ENCODE measurements at regions not wholly inside any gene's neighbourhood (a gene's known extent, or its start where the extent isn't known, plus 50 kb on each side); places are given as distances from the start of the nearest gene placed in this dataset.

DNA sequence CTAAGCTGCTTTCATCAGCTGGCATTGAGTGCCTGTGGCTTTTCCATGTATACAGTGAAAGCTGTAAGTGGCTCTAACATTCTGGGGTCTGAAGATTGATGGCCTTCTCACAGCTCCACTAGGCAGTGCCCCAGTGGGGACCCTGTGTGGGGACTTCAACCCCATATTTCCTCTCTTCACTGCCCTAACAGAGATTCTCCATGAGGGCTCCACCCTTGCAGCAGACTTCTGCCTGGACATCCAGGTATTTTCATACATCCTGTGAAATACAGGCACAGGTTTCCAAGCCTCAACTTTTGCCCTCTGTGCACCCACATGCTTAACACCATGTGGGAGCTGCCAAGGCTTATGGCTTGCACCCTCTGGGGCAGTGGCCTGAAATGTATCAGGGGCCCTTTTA is 188.2 kb upstream of the SYT4 start:
- no peak for DNase-seq (ENCODE audit: extremely low read depth in 1 of 11, low read depth in 9 of 11, low spot score in 4 of 11)

DNA sequence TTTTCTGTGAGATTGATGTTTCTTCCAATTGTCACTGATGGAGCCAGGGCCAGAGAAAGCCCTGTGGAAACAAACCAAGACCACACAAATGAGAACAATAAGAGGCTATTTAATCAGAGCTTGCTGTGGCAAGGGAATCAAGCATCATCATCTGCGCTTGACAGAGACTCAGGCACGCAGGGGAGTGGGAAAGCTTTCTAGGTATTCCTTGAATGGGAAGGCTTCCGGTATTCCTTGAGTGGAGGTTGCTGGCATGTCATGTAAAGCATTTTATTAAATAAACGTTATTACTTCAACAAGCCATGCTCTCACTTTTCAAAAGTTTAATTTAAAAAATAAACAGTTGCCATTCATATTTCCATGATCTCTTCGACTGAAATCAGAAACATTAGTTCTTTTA is 194.6 kb upstream of the SYT4 start:
- no peak for DNase-seq (ENCODE audit: extremely low read depth in 1 of 11, low read depth in 9 of 11, low spot score in 4 of 11)

DNA sequence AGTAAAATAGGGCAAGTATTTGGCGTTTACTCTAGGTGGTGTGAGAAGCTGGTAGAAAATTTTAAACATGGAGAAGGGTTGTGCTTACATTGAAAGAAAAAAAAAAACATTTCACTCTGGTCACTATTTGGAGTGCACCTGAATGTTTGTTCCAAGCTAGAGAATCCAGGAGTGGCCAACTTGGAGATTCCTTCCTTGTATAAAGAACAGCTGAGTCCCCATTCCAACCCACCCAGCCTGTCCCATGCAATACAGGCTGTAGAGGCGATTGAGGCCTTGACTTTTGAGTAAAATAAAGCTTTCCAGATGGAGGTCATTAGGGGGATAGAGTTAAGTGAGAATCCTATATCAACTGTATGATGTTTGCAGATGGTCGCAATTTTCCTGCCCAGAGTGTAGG is 203.8 kb upstream of the SYT4 start:
- no peak for DNase-seq (ENCODE audit: extremely low read depth in 1 of 11, low read depth in 9 of 11, low spot score in 4 of 11)

DNA sequence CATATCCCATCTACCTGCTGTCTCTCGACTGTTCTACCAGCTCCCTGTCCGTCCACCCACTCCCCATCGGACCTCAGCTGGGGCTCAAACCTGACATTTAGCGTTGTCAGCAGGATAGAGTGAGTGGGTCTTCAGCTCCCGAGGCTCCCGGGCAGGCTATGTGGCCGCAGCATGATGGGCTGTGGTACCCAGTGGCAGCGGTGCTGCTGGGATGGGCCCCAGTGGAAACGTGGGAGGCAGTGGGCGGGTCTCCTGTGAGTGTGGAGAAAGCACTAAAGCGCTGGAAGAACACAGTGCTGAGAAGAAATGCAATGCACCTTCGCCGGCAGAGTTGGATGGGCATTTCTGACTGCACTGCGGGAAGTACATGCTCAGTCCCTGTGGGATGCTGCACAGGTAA is 204.8 kb upstream of the SYT4 start:
- DNase-seq (ENCODE audit: extremely low read depth in 1 of 11, low read depth in 9 of 11, low spot score in 4 of 11) = no peak

DNA sequence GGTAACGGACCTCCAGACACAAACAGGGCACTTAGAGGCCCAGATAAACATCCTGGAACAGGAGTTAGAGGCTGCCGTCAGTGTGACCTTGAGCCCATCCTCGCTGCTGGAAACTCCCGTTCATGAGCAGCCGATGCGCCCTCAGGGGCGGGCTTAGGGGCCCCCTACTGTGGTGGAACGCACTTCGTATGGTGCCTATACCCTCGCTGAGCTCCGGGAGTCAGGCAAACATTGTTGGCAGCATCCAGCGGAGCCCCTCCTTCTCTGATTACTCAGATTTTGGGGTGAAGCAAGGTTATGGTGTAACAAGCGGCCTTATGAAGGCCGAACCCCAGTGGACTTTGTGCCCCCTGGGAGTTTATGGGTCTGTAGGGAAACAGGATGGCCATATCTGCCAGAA is 205.3 kb upstream of the SYT4 start:
- no peak for DNase-seq (ENCODE audit: extremely low read depth in 1 of 11, low read depth in 9 of 11, low spot score in 4 of 11)

DNA sequence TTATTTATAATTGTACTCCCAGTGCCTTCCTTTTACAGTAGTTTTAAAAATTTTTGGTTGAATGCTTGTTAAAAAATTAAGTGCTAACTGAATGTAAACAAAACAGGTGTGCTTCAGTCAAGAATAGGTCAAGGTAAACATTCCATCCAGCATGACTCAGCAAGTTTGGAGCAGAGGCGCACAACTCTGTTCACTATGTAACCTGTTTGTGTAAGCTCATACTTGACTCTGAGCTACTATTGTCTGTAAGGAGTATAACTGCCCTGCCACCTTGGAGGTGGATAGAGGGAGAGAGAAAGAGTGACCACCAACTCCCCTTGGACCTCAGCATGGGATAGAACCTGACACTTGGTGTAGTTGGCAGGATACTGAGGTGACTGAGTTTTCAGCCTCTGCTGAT is 207.4 kb upstream of the SYT4 start:
- DNase-seq (ENCODE audit: extremely low read depth in 1 of 11, low read depth in 9 of 11, low spot score in 4 of 11) = no peak

DNA sequence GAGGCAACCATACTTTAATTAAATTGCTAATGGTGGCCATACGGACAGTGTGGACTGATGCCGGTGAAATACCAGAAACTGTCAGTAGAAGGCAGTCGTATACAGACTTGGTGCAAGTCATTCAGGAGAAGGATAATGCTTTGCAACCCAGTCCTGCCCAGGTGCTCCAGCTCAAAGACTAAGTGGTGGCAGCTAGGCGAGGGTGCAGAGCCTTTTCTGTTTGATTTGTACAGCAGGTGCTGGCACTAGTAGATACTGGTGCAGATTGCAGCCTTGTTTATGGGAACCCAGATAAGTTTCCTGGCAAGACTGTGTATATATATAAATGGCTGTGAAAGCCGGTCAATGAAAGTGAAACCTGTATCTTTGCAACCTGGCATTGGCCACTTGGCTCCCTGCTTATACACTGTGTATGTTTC is 208.3 kb upstream of the SYT4 start:
- no peak for DNase-seq (ENCODE audit: extremely low read depth in 1 of 11, low read depth in 9 of 11, low spot score in 4 of 11)

DNA sequence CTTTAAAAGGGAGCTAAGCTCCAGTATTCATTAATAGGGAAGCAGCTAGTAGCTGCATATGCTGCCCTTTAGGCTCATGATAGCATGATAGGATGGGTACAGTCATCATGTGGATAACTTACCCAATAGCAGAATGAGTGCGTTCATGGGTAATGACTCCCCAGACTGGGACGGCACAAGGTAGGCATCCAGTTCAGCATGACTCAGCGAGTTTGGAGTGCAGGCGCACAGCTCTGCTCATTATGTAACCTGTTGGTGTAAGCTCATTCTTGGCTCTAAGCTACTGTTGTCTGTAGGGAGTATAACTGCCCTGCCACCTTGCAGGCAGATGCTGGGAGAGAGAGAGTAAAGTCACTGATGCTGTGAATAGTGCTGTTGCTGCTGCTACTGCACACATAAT is 209.2 kb upstream of the SYT4 start:
- DNase-seq (ENCODE audit: extremely low read depth in 1 of 11, low read depth in 9 of 11, low spot score in 4 of 11) = peak in 2 of 11 donors; percentile 2 to 7

DNA sequence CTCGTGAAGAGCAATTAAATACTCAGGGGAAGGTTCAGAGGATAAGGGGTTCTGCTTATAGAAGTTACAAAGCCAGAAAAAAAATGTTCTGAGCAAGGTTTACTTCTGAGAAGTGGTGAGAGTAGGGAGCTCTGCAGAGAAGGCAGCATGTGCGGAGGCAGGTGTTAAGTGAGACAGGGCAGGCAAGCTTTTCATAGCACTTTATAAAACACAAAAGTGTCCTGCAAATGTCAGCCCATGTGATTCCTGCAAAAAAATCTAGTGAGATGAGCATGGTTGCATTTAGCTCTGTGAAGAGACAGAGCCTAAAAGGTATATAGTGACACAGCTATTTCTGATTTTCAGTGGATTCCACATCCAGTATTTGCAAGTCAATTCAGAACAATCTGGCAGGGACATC is 223.8 kb upstream of the SYT4 start:
- DNase-seq (ENCODE audit: extremely low read depth in 1 of 11, low read depth in 9 of 11, low spot score in 4 of 11) = no peak

DNA sequence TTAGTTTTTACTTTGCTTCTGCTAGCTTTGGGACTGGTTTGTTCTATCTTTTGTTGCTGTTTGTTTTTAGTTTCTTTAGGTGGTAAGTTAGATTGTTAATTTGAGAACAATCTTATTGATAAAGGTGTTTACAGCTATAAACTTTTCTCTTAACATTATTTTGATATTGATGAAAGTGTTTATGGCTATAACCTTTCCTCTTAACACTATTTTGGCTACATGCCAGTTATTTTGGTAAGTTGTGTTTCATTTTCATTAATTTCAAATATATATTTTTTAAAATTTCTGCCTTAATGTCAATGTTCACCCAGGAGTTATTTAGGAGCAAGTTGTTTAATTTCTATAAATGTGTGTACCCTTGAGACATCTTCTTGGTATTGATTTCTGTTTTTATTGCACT is 229.6 kb upstream of the SYT4 start:
- DNase-seq (ENCODE audit: extremely low read depth in 1 of 11, low read depth in 9 of 11, low spot score in 4 of 11) = no peak

DNA sequence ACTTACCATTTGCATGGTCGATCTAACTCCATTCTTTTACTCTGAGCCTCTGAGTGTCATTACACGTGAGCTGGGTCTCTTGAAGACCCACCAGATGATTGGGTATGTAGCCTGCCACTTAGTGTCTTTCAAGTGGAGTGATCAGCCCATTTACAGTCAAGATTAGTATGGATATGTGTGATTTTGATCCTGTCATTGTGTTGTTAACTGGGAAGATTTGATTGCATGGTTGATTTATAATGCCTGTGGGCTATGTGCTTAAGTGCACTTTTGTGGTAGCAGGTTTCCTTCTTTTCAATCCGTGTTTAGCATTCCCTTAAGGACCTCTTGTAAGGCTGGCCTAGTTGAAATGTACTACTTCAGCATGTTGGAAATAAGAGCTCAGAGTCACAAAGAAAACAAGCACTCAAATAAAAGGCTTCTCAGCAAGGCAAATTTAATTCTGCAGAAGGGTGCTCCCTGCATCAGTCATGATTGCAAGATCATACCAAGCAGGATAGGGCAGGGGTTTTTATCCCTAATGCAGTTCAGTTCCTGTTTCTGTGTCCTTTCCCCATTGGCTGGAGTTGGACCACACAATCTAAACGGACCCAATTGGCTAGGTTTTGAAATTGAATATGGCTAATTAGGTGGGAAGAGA is 230.7 kb upstream of the SYT4 start:
- DNase-seq (ENCODE audit: extremely low read depth in 1 of 11, low read depth in 9 of 11, low spot score in 4 of 11) = no peak

DNA sequence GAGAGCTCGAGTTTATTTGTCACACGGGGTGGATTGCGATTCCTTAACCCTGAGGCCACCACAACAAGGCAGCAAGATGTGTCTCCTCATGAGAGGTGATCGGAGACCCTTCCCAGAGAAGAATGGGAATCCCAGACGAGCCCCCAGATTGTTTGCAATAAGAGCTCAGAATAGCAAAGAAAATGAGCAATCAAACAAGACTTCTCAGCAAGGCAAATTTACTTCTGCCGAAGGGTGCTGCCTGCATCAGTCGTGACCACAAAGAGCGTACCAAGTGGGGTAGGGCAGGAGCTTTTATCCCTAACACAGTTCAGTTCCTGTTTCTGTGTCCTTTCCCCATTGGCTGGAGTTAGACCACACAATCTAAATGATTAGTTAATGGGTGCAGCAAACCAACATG is 237.5 kb upstream of the SYT4 start:
- no peak for DNase-seq (ENCODE audit: extremely low read depth in 1 of 11, low read depth in 9 of 11, low spot score in 4 of 11)

DNA sequence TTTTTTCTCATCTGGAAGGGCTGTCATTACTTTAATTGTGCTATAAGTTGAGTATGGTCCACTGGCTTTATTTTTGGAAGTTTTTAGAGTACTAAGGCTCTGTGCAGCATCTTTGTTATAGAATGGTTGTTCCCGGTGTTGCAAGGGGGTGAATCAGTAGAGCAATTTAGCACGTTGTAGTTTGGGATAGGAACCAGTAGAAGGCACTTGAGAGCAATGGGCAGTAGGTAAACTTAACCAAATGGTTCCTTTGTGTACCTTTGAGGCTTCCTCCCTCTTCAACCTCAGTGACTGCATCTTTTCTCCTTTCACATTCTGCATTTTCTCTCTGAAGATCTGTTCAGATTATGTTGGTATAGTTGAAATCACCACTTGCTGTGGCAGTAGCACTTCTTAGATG is 238.2 kb upstream of the SYT4 start:
- no peak for DNase-seq (ENCODE audit: extremely low read depth in 1 of 11, low read depth in 9 of 11, low spot score in 4 of 11)

DNA sequence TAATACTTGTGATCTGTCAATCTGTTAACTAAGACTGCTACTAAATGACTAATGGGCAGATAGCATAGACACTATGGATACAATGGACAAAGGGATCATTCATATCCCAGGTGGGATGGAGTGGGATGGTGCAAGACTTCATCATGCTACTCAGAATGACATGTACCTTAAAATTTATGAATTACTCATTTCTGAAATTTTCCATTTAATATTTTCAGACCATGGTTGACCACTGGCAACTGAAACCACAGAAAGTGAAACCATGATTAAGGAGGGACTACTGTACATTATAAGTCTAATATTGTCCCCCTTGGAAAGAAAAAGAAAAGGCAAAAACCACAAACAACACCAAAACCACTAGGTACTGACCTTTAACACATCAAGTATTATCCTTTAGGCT is 247.0 kb upstream of the SYT4 start:
- no peak for DNase-seq (ENCODE audit: extremely low read depth in 1 of 11, low read depth in 9 of 11, low spot score in 4 of 11)

DNA sequence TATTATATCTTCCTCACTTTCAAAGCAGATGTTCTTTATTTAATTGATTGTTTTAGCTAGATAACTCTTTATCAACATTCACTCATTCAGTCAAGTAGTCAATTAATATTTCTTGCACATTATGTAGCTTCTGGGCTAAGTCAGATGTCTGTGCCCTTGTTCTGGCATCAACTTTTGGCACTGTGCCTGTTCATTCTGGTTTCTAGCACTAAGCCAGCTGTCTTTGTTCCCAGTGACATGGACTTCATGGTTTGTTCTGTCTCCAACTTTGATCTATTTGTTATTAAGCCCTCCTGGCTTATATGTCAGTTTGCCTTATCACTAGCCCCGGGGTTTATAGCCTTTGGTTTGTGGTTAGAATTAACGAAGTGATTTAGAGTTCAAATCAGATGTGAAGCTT is 247.9 kb upstream of the SYT4 start:
- no peak for DNase-seq (ENCODE audit: extremely low read depth in 1 of 11, low read depth in 9 of 11, low spot score in 4 of 11)

DNA sequence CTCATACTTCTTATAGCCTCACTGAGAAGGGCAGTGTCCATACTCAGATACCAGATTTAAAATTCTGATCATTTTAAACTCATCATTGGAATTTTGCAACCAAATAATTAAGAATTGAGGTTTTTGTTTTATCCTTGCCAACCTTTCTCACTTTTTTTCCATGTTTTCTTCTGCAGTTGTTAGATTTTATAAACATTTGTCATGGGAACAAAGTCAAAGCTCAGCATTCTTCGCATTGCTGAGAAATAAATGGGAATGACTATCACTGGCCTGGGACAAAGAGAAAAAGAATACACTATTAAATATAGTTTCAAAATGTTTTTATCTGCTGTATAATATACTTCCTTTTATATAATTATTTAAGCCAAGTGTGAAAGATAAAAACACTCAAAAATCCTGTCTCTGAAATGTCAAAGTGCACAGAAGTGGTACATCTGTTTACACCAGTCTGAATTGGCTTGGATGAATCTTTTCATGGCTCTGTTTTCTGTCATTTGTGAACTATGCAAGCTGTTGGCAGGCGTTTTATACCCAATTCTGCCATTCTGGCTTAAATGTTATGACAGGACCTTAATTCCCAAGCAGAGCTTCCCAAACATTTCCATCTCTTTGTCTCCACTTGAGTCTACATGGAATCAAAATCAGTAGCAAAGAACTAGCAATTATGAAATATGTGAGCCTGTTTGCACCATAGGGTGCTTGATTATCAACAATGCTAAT is 249.3 kb upstream of the SYT4 start:
- DNase-seq (ENCODE audit: extremely low read depth in 1 of 11, low read depth in 9 of 11, low spot score in 4 of 11) = peak in 1 of 11 donors; percentile 2

DNA sequence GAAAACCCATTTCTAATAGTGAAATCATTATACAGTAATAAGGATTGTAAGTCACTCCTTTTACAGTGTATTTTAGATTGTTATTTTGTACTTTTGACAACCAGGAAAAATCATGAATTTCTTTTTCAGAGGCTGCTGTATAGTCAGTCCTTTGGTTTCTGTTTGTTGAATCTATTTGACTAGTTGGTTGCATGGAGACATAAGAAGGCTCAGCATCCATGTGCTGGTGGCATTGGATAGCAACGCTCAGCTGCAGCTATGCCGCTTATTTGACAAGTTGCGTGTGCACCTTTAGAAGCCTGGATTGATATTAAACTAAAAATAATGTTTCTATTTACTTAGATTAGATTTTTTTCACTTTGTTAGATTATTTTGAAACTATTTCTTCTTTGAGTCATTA is 254.1 kb upstream of the SYT4 start:
- no peak for DNase-seq (ENCODE audit: extremely low read depth in 1 of 11, low read depth in 9 of 11, low spot score in 4 of 11)

DNA sequence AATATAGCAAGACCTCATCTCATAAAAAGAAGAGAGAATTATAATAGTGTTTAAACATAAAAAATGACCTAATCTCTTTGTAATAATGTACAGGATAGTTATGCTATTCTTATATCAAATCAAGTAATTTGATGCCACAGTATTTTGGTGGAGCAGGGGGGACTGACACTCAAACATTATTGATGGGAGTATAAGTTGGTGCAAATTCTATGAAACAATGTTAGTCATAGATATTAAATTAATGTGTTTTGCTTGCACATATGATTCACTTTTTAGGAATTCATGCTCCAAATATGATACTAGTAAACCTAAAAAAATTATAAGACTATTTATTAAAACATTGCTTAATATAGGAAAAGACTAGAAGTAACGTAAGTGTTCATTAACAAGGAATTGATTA is 256.1 kb upstream of the SYT4 start:
- DNase-seq (ENCODE audit: extremely low read depth in 1 of 11, low read depth in 9 of 11, low spot score in 4 of 11) = no peak

DNA sequence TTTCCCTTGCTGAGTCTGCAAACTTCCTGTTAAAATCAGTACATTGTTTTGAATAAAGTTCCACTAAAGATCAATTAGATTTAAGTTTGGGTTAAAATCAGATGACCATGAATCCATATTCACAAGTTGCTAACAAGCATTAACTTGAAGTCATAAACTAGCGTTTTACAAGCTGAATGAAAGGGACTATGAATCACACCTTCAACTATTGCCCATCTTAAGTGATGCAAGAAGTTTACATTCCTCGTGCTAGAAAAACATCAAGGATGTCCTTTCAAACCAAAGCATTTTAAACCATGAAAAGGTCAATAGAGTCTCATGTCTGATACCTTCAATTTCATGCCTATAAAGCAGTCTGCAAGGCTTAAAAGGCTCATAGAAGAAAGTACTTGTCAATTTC is 257.2 kb upstream of the SYT4 start:
- no peak for DNase-seq (ENCODE audit: extremely low read depth in 1 of 11, low read depth in 9 of 11, low spot score in 4 of 11)

DNA sequence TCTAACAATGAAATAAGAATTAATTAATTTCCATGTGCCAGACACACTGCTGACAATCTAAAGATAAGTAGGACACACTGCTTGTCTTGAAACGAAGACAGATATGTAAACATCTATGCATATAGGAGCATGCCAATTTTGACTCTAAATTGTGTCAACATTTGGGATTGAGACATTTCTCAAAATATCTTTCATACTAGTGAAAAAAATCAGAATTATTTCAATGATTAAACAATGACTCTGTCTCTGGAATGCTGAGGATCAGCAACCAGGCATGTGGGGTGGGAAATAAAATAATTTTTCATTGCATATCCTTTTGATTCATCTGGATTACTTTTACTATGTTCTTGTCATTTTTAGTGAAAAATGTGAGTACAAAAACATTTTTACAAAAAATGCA is 262.6 kb upstream of the SYT4 start:
- no peak for DNase-seq (ENCODE audit: extremely low read depth in 1 of 11, low read depth in 9 of 11, low spot score in 4 of 11)

DNA sequence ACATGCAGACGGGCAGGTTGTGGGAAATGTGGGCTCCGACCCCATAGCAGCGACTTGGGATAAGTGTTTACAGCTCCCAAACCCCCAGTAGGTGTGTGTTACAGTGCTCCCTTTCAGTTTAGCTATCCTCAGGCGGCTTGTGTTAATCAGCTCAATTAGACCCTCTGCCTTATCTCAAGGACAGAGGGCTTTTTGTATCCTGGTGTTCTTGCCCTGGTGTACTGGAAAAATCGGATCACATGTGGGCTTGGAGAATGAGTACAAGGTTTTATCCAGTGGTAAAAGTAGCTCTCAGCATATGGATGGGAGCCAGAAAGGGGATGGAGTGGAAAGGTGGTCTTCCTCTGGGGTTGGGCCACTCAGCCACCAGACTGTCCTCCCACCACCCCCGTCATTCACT is 264.7 kb upstream of the SYT4 start:
- DNase-seq (ENCODE audit: extremely low read depth in 1 of 11, low read depth in 9 of 11, low spot score in 4 of 11) = no peak
